CD14-positive monocyte (primary cell): ENCODE measurements at regions not wholly inside any gene's neighbourhood (a gene's known extent, or its start where the extent isn't known, plus 50 kb on each side); places are given as distances from the start of the nearest gene placed in this dataset.

Experiments used
- DNase-seq, 3 donors: peaks; one replicate each; pipeline ENCODE4 v3.0.0-alpha.2; 2011 to 2022
- H2AFZ ChIP-seq: 2 replicates; pipeline ENCODE4 v1.6.0; 2012; ENCODE audit warnings: mild to moderate bottlenecking, low read depth, low read length, inconsistent platforms; ENCODE audit not compliant: insufficient read depth, poor library complexity, severe bottlenecking
- H3K27ac ChIP-seq, 2 donors: 1 replicate in 1 of 2; 2 replicates in 1 of 2; pipeline ENCODE4 v1.5.1; 2012 to 2013; ENCODE audit warnings: low read length in 2 of 2, control low read depth in 1 of 2, inconsistent platforms in 1 of 2, low read depth in 1 of 2, mild to moderate bottlenecking in 1 of 2
- H3K27me3 ChIP-seq, 2 donors: one replicate each; pipeline versions ENCODE4 v1.6.0 to v1.6.1; 2011 to 2013; ENCODE audit warnings: low read length in 2 of 2; ENCODE audit not compliant: control insufficient read depth in 2 of 2, insufficient read depth in 2 of 2
- H3K36me3 ChIP-seq, 2 donors: replicated peaks in 1 of 2; 1 replicate in 1 of 2; 2 replicates in 1 of 2; pipeline versions ENCODE4 v1.5.1 to v1.6.1; 2012 to 2013; ENCODE audit warnings: low read length in 2 of 2, control low read depth in 1 of 2, inconsistent platforms in 1 of 2, mild to moderate bottlenecking in 1 of 2; ENCODE audit not compliant: insufficient read depth in 2 of 2, control insufficient read depth in 1 of 2
- H3K4me1 ChIP-seq, 2 donors: 1 replicate in 1 of 2; 2 replicates in 1 of 2; pipeline versions ENCODE4 v1.5.1 to v1.6.1; 2012 to 2013; ENCODE audit warnings: low read length in 2 of 2, control low read depth in 1 of 2, inconsistent platforms in 1 of 2, mild to moderate bottlenecking in 1 of 2, moderate library complexity in 1 of 2; ENCODE audit not compliant: insufficient read depth in 2 of 2, control insufficient read depth in 1 of 2
- H3K4me2 ChIP-seq: replicated peaks from 2 replicates; pipeline ENCODE3; 2012; ENCODE audit warnings: low read length, moderate library complexity, mild to moderate bottlenecking; ENCODE audit not compliant: poor library complexity, severe bottlenecking; ENCODE audit errors: extremely low read depth
- H3K4me3 ChIP-seq, 3 experiments: fragments of 200-600 bp in 1 of 3; sonication (generic) in 1 of 3; replicated peaks in 1 of 3; 1 replicate in 2 of 3; 2 replicates in 1 of 3; pipeline ENCODE4 v1.5.1; 2011 to 2013; ENCODE audit warnings: low read length in 3 of 3, mild to moderate bottlenecking in 3 of 3, control low read depth in 2 of 3, low read depth in 2 of 3, inconsistent platforms in 1 of 3, moderate library complexity in 1 of 3
- H3K79me2 ChIP-seq: 2 replicates; pipeline ENCODE4 v1.6.0; 2012; ENCODE audit warnings: mild to moderate bottlenecking, control low read depth, inconsistent platforms, low read length, moderate library complexity; ENCODE audit not compliant: insufficient read depth
- H3K9ac ChIP-seq: 2 replicates; pipeline ENCODE4 v1.6.0; 2017; ENCODE audit warnings: low read length, mild to moderate bottlenecking; ENCODE audit not compliant: insufficient read depth, poor library complexity, severe bottlenecking
- H3K9me3 ChIP-seq, 2 donors: replicated peaks in 1 of 2; 1 replicate in 1 of 2; 2 replicates in 1 of 2; pipeline versions ENCODE4 v1.5.1 to v1.6.1; 2012 to 2013; ENCODE audit warnings: low read length in 2 of 2, control low read depth in 1 of 2; ENCODE audit not compliant: control insufficient read depth in 1 of 2, insufficient read depth in 1 of 2
- H4K20me1 ChIP-seq: 2 replicates; pipeline ENCODE4 v1.6.0; 2012; ENCODE audit warnings: mild to moderate bottlenecking, low read length, control low read depth, moderate library complexity; ENCODE audit not compliant: insufficient read depth
- H3K27ac Mint-ChIP-seq, 7 donors: one replicate each; pipeline ENCODE4 v1.8.0; 2020; ENCODE audit warnings: mild to moderate bottlenecking in 7 of 7, mixed read lengths in 7 of 7, moderate library complexity in 6 of 7, inconsistent platforms in 2 of 7
- H3K27me3 Mint-ChIP-seq, 3 donors: one replicate each; pipeline ENCODE4 v1.8.0; 2021 to 2022; ENCODE audit warnings: low read depth in 3 of 3, mild to moderate bottlenecking in 3 of 3, mixed read lengths in 3 of 3, moderate library complexity in 3 of 3, inconsistent platforms in 1 of 3
- H3K36me3 Mint-ChIP-seq, 2 donors: one replicate each; pipeline ENCODE4 v1.8.0; 2020; ENCODE audit warnings: mixed read lengths in 2 of 2, inconsistent platforms in 1 of 2, mild to moderate bottlenecking in 1 of 2
- H3K4me1 Mint-ChIP-seq: one replicate; pipeline ENCODE4 v1.8.0; 2020; ENCODE audit warnings: mild to moderate bottlenecking, mixed read lengths
- H3K4me3 Mint-ChIP-seq, 2 donors: one replicate each; pipeline ENCODE4 v1.8.0; 2020; ENCODE audit warnings: mild to moderate bottlenecking in 2 of 2, mixed read lengths in 2 of 2, moderate library complexity in 1 of 2
- H3K9me3 Mint-ChIP-seq, 7 donors: one replicate each; pipeline ENCODE4 v1.8.0; 2020 to 2022; ENCODE audit warnings: mixed read lengths in 7 of 7, mild to moderate bottlenecking in 6 of 7, moderate library complexity in 6 of 7, inconsistent platforms in 2 of 7
- CTCF ChIP-seq: fragments of 200-600 bp; IDR thresholded peaks from one replicate; pipeline ENCODE4 v1.8.0; 2022; ENCODE audit warnings: antibody characterized with exemption, mild to moderate bottlenecking
- WGBS: methylation state at CpG from one replicate; pipeline ENCODE4 v1.1.5; 2013; ENCODE audit warnings: missing lambda C conversion rate; ENCODE audit not compliant: insufficient coverage; 5-methylcytosine and 5-hydroxymethylcytosine counted together
- intact Hi-C, 2 donors: fragments of 100-400 bp; cut with micrococcal nuclease; formaldehyde crosslinking; loops; one replicate each; pipeline versions ENCODE4 v1.15.0 to v1.15.1; 2023

DNA sequence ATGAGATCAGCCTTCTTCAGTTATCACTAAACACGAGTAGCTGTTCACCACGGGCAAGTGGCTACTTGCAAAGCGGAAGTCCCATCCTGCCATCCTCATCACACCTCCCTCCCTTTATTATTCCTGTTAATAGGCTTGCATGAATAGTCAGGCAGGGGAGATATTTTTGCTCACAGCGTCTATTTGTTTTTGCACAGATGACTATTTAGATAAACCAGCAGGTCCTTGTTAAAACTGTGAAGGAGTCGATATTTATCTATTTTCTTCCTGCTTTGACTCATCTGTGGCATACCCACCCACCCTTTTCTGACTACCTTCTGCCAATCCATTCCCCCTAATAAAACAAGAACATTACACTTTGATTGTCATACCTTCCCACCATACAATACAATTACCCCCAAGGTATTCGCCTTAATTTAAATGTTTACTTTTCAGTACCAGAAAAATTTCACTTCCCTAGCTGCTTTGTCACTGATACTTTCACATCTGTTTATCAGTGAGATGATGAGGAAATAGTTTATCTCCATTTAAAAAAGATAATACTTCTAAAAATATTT lies 96.6 kb upstream of the BANK1 start:
- Mint-ChIP-seq H3K27ac (no peak overlapping the region), H3K9me3 (peaks cover 0 to 3% (median 0%) of the 10 kb centered on the region in 7 donors), H3K4me3 (no peak overlapping the region), H3K27me3 (peaks cover 0 to 5% (median 3%) of the 10 kb centered on the region in 3 donors), H3K36me3 (no peaks in the 10 kb centered on the region), H3K4me1 (peaks cover 13% of the 10 kb centered on the region)
- H3K27me3 ChIP-seq: no peaks in the 10 kb centered on the region
- intact Hi-C loops: no loop called here
- no CpG with 5 or more reads among the region's 6 CpGs for WGBS
- H3K9ac ChIP-seq: no peak overlapping the region
- H3K4me1 ChIP-seq: peaks cover 0 to 1% of the 10 kb centered on the region in 2 donors
- H4K20me1 ChIP-seq: no peaks in the 10 kb centered on the region
- H3K9me3 ChIP-seq: no peaks in the 10 kb centered on the region
- no peak for TF ChIP-seq CTCF
- H3K27ac ChIP-seq: no peak overlapping the region
- no peak overlapping the region for H3K4me2 ChIP-seq
- no peak overlapping the region for H2AFZ ChIP-seq
- H3K79me2 ChIP-seq: no peaks in the 10 kb centered on the region
- no peak for DNase-seq
- no peak overlapping the region for H3K4me3 ChIP-seq
- no peaks in the 10 kb centered on the region for H3K36me3 ChIP-seq

DNA sequence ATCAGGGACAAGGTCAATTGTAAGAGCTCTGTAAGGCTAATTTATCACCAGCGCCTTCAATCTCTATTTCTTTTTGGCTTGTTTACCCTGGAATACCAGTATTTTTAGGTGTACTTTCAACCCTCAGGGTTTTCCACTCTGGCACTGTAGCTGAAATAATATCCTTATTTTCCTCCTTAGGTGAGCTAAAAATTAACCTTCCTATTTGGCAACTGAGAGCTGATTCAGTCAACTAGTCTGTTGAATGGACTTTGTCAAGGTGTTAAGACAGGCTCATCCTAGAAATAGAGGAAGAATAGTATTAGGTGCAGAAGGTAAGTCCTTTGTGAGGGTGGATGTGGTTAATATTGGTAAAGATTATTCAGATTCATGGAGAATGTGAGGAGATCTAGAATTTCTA lies 101.3 kb upstream of the BANK1 start:
- Histone ChIP-seq H4K20me1 (no peaks in the 10 kb centered on the region), H3K79me2 (no peaks in the 10 kb centered on the region), H3K9me3 (no peaks in the 10 kb centered on the region), H3K36me3 (no peaks in the 10 kb centered on the region), H3K4me2 (no peak overlapping the region), H3K27ac (no peak overlapping the region), H3K9ac (no peak overlapping the region), H3K4me1 (no peaks in the 10 kb centered on the region), H3K27me3 (no peaks in the 10 kb centered on the region), H2AFZ (no peak overlapping the region), H3K4me3 (no peak overlapping the region)
- Mint-ChIP-seq H3K9me3 (peaks cover 0 to 3% (median 0%) of the 10 kb centered on the region in 7 donors), H3K36me3 (no peaks in the 10 kb centered on the region), H3K27ac (no peak overlapping the region), H3K4me3 (no peak overlapping the region), H3K27me3 (peaks cover 0 to 3% (median 2%) of the 10 kb centered on the region in 3 donors), H3K4me1 (peaks cover 6% of the 10 kb centered on the region)
- no peak for DNase-seq
- no peak for TF ChIP-seq CTCF
- no CpG with 5 or more reads among the region's 1 CpG for WGBS
- intact Hi-C loops: no loop called here
